Nephron (organoid): ENCODE measurements at regions not wholly inside any gene's neighbourhood (a gene's known extent, or its start where the extent isn't known, plus 50 kb on each side); places are given as distances from the start of the nearest gene placed in this dataset.
A peak's percentile ranks its signal among the peaks of the same experiment; 100 is the strongest.
"Not testable (repeated sequence)": the region's sequence is repeated elsewhere in the genome, so short reads cannot be mapped to it uniquely, and the experiment has no call there.

Experiments
- H3K27ac Mint-ChIP-seq, 3 experiments: 2 replicates each; pipeline ENCODE4 v1.8.0; 2020; ENCODE audit warnings: mixed read lengths in 3 of 3, mild to moderate bottlenecking in 2 of 3, moderate library complexity in 1 of 3
- H3K27me3 Mint-ChIP-seq: 2 replicates; pipeline ENCODE4 v1.8.0; 2021; ENCODE audit warnings: low read depth, mild to moderate bottlenecking, moderate library complexity, mixed read lengths
- H3K36me3 Mint-ChIP-seq: 2 replicates; pipeline ENCODE4 v1.8.0; 2020; ENCODE audit warnings: low read depth, mixed read lengths
- H3K4me1 Mint-ChIP-seq: 2 replicates; pipeline ENCODE4 v1.8.0; 2020; ENCODE audit warnings: mixed read lengths
- H3K4me3 Mint-ChIP-seq, 3 experiments: 2 replicates each; pipeline ENCODE4 v1.8.0; 2020; ENCODE audit warnings: mild to moderate bottlenecking in 3 of 3, mixed read lengths in 3 of 3, moderate library complexity in 2 of 3
- H3K9me3 Mint-ChIP-seq: 2 replicates; pipeline ENCODE4 v1.8.0; 2020; ENCODE audit warnings: mixed read lengths

DNA sequence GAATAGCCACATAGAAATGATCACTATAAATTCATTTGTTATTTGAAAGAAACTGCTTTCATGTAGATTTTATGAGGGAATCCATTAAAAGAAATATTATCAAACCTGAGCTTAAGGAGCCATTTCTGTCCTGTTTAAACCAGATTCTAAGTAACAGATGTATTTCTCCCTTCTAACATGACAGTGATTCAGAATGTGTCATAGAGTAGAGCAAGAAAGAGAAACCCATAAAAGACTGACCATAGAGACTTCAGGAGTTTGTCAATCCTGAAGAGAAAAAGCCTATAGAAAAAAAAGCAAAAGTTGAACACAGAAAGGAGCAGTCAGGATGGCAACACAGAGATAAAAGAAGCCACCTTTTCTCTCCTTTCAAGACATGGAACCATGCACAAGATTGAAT is 390.6 kb downstream of the PRIM2 start:
- H3K9me3 Mint-ChIP-seq, H3K27me3 Mint-ChIP-seq, H3K4me1 Mint-ChIP-seq, H3K4me3 Mint-ChIP-seq, H3K36me3 Mint-ChIP-seq, H3K27ac Mint-ChIP-seq: not testable (repeated sequence)

DNA sequence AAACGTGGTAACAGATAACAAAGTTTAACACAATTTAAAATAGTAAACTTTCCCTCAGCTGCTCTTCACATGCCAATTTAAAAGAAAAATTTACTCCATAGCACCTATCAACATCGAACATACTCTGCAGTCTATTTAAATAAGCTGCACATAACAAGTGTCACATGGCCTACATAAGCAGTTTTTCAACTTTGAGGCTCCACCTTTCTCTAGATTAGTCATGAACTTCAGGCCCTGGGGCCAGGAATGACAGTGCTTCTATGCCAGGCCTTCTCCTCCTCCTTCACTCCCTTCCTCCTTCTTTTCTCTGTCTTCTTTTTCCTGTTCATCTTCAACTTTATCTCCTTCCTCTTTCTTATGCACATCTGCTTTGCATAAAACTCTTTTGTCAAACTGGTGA is 405.1 kb downstream of the PRIM2 start:
- H3K4me3 Mint-ChIP-seq, H3K4me1 Mint-ChIP-seq, H3K9me3 Mint-ChIP-seq, H3K36me3 Mint-ChIP-seq, H3K27ac Mint-ChIP-seq, H3K27me3 Mint-ChIP-seq: not testable (repeated sequence)

DNA sequence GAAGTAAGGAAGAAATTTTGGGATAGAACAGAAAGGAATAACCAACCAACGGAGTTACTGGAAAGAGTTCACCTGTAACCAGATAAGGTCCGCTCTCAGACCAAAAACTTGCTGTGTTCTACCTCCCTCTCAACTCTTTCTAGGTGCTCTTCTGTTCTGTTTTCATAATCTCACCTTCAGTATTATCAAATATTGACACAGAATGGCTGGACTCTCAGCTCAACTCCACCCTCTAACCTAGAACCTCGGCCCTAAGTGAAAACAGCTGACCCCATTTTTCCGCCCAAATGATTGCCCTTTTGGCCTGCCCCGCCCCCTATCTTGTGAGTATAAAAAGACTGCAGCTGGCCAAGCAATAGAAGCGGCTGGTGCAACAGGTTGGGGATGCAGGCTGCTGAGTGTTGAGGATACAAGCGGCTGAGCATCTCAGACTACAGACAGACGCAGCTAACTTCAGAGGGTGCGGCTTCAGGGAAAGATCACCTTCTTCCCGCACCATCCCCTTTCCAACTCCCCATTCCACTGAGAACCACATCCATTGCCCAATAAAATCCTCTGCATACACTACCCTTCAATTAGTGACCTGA is 406.5 kb downstream of the PRIM2 start:
- not testable (repeated sequence) for H3K27ac Mint-ChIP-seq, H3K4me3 Mint-ChIP-seq, H3K36me3 Mint-ChIP-seq, H3K4me1 Mint-ChIP-seq, H3K9me3 Mint-ChIP-seq, H3K27me3 Mint-ChIP-seq

DNA sequence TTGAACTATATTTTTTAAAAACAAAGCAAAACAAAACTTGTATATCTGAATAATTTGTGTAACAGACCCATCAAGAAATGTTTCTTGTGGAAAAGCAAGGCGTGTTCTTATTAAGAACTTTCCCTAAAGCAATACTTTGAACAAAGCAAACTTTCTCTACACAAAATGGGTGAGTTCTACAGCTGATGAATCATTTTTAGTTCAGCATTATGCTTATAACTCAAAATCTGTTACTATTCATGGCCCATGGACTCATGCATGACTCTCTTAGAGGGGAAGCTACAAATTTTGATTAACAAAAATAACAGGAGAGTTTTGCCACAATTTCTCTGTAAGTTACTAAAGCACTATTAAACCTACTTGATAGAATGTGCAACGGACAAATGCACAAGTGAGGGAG is 412.0 kb downstream of the PRIM2 start:
- H3K27me3 Mint-ChIP-seq, H3K36me3 Mint-ChIP-seq, H3K4me3 Mint-ChIP-seq, H3K27ac Mint-ChIP-seq, H3K4me1 Mint-ChIP-seq, H3K9me3 Mint-ChIP-seq: not testable (repeated sequence)

DNA sequence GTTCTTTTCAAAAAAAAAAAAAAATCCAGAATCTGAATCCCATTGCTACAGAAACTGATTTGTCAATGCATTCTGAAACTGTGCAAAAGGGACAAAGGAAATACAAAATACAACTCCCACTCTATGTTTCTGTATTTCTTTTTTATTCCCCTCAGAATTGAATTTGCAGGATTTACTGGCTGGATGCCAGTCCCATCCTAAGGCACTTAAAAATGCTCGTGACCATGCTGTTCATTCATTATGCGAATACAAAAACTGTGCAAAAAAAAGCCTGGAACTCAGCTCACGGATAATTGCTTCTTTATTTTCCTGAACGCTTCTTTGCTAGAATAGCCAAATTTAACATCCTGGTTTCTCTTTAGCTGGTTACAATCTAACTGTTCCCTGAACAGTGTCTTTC is 413.3 kb downstream of the PRIM2 start:
- not testable (repeated sequence) for H3K27ac Mint-ChIP-seq, H3K4me1 Mint-ChIP-seq, H3K4me3 Mint-ChIP-seq, H3K9me3 Mint-ChIP-seq, H3K27me3 Mint-ChIP-seq, H3K36me3 Mint-ChIP-seq

DNA sequence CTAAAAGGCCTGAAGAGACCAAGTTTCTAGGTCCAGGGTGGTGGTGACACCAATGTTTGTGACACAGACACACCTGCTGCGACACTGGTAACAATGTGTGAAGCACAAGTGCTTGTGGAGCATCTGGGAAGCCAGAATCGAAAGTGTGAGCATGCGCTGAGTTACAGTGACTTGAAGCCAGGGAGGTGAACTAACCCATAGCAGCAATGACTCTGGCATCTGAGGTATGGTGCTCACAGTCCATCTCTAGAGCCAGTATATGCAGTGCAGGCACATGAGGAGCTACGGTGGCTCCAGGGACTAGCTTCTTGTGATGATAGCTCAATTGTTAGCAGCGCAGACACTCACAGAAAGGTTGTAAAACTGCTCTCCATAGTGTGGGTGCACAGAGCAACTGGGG is 430.3 kb downstream of the PRIM2 start:
- H3K36me3 Mint-ChIP-seq, H3K27me3 Mint-ChIP-seq, H3K9me3 Mint-ChIP-seq, H3K27ac Mint-ChIP-seq, H3K4me1 Mint-ChIP-seq, H3K4me3 Mint-ChIP-seq: not testable (repeated sequence)

DNA sequence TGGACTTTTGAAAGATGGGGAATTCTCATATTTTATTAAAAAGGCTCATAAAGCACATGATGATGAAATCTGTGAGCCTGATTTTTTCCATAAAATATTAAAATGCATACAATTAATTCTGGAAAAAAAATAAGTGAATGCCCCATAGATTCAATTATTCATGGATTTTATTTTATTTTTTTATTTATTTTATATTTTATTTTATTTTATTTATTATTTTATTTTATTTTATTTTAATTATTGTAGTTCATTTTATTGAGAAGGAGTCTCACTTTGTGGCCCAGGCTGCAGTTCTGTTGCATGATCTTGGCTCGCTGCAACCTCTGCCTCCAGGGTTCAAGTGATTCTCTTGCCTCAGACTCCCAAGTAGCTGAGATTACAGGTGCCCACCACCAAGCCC is 442.4 kb downstream of the PRIM2 start:
- H3K27me3 Mint-ChIP-seq, H3K4me1 Mint-ChIP-seq, H3K9me3 Mint-ChIP-seq, H3K27ac Mint-ChIP-seq, H3K4me3 Mint-ChIP-seq, H3K36me3 Mint-ChIP-seq: not testable (repeated sequence)

DNA sequence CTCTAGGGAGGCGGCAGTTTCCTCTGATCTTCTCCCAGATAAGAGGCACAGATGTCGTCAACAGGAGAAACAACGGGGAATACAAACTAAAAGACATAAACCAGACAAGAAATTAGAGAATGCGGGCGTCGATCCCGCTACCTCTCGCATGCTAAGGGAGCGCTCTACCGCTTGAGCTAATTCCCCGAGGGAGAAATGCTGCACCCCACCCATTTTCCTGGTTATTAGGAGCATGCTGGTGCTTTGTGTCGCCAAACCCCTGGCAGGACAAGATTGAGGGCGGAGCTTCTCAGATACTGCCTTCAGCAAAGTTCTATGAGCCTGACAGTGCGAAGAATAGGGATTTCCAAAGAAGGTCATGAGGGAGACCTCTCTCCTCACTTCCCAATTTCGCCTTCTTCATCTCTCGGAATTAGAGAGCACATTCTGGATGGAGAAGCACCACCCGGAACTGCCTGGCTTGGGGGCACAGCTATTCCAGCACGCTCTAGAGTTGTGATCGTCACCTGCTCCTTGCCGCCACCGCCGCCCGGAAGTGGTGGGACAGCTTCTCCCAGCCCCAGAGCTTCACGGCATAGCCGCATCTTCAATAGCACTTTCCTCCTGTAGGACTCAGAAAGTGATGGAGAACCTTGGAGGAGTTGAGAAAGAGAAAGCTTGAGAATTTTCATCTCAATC is 475.4 kb downstream of the PRIM2 start:
- H3K4me3 Mint-ChIP-seq, H3K4me1 Mint-ChIP-seq: not testable (repeated sequence)

DNA sequence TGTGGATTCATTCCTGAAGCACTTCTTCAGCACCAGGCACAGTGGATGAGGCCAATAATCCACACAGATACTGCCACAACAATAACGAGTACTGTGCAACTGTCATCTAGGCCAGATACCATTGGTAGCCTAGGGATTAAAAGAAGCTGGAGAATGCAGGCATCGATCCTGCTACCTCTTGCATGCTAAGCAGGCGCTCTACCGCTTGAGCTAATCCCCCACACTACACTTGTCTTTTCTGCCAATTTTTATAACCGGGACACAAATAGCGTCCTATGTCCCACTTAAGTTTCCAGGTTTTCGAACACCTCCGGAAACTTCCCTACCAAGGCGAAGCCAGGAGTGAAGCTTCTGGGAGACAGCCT is 475.9 kb downstream of the PRIM2 start:
- H3K4me3 Mint-ChIP-seq = not testable (repeated sequence)

More for the DNA sequence above, 475.4 kb downstream of the PRIM2 start:
- H3K27me3 Mint-ChIP-seq = peaks cover 45% of the 10 kb centered on the region
- H3K27ac Mint-ChIP-seq, H3K36me3 Mint-ChIP-seq: not testable (repeated sequence)
- H3K9me3 Mint-ChIP-seq = peaks cover 10% of the 10 kb centered on the region

DNA sequence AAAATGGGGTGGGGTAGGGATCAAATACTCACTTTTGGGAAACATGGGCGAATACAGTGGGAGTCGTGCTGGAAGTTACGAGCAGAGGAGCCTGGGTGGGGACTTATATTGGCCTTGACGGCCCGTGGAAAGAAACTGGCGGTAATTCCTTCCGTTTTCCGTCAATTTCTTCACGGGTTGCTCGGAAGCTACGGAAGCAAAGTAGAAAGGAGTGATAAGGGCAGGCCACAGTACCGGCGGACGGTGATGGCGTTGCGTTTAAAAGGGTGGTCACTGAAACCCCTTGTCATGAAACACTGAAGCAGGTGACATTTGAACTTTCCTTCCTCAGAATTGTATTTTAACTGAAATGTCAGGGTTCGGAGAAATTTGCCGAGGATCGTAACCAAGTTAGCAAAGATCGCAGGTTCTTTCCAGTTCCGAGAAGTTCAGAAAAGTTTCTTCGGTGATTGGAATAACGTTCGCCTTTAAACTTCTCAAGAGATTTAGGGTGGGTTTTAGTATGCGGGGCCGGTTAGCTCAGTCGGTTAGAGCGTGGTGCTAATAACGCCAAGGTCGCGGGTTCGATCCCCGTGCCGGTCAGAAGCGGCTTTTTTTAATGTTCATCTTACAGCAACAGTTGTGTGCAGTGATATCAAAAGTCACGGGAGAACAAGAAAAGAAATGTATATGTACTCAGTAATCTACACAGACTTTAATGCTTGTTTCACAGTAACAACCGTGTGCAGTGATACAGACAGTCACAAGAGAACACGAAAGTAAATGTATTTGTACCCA is 482.5 kb downstream of the PRIM2 start:
- not testable (repeated sequence) for H3K36me3 Mint-ChIP-seq, H3K27ac Mint-ChIP-seq, H3K4me1 Mint-ChIP-seq, H3K9me3 Mint-ChIP-seq
- Mint-ChIP-seq H3K4me3 (peak overlapping the region; percentile 48 to 71 (median 69)), H3K27me3 (peaks cover 46% of the 10 kb centered on the region)

More for the DNA sequence above, 475.9 kb downstream of the PRIM2 start:
- not testable (repeated sequence) for H3K27ac Mint-ChIP-seq, H3K36me3 Mint-ChIP-seq, H3K4me1 Mint-ChIP-seq
- H3K9me3 Mint-ChIP-seq = peaks cover 10% of the 10 kb centered on the region
- H3K27me3 Mint-ChIP-seq = peaks cover 45% of the 10 kb centered on the region

DNA sequence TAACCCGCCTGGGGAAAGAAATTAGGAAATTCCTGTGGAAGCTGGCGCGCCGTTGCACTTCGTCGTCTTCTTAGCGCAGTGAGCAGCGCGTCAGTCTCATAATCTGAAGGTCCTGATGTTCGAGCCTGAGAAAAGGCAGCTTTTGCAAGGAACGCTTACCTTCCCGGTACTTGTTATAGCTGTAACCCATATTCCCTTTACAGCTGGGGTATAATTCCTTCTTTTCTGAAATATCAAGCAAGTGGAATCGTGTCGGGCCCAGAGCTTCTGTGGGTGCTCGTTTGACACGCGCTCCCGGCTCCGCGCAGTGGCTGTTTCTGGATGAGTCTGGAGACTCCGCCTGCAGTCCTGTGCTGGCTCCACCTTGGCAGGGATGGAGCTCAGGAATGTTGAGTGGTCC is 491.2 kb downstream of the PRIM2 start:
- not testable (repeated sequence) for H3K27ac Mint-ChIP-seq, H3K36me3 Mint-ChIP-seq, H3K4me1 Mint-ChIP-seq, H3K4me3 Mint-ChIP-seq, H3K9me3 Mint-ChIP-seq
- H3K27me3 Mint-ChIP-seq = peaks cover 70% of the 10 kb centered on the region

DNA sequence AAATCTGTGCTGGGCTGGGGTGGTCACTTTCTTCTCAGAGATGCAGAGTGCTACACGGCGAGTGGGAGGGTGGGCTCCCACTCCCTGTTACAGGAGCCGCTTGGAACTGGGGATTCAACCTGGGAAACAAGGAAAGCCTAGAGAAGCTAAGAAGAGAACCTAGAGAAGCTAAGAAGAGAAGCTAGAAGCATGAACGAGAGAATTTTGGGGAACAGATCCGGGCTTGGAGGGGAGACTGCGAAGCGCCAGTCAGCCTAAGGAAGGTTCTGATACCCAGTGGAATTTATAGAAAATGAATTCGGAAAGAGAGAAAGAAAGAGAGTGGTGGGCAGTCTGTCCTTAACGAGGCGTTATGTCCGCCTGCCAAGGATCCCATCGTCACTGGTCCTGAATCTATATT is 492.0 kb downstream of the PRIM2 start:
- H3K36me3 Mint-ChIP-seq, H3K4me3 Mint-ChIP-seq, H3K4me1 Mint-ChIP-seq, H3K27ac Mint-ChIP-seq, H3K9me3 Mint-ChIP-seq: not testable (repeated sequence)
- H3K27me3 Mint-ChIP-seq = peaks cover 73% of the 10 kb centered on the region

DNA sequence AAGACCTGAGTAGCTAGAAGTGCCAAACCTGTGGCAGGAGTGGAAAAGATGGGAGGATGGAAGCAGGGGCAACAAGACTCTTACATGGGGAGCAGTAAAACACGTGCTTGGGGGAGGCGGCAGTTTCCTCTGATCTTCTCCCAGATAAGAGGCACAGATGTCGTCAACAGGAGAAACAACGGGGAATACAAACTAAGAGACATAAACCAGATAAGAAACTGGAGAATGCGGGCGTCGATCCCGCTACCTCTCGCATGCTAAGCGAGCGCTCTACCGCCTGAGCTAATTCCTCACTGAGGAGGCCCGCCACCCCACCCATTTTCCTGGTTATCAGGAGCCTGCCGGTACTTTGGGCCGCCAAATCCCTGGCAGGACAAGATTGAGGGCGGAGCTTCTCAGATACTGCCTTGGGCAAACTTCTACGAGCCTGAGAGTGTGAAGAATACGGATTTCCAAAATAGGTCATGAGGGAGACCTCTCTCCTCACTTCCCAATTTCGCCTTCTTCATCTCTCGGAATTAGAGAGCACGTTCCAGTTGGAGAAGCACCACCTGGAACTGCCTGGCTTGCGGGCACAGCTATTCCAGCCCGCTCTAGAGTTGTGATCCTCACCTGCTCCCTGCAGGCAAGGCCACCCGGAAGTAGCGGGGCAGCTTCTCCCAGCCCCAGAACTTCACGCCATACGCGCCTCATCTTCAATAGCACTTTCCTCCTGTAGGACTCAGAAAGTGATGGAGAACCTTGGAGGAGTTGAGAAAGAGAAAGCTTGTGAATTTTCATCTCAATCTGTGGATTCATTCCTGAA is 496.0 kb downstream of the PRIM2 start:
- H3K4me3 Mint-ChIP-seq, H3K36me3 Mint-ChIP-seq: not testable (repeated sequence)
- H3K27me3 Mint-ChIP-seq = peaks cover 72% of the 10 kb centered on the region

DNA sequence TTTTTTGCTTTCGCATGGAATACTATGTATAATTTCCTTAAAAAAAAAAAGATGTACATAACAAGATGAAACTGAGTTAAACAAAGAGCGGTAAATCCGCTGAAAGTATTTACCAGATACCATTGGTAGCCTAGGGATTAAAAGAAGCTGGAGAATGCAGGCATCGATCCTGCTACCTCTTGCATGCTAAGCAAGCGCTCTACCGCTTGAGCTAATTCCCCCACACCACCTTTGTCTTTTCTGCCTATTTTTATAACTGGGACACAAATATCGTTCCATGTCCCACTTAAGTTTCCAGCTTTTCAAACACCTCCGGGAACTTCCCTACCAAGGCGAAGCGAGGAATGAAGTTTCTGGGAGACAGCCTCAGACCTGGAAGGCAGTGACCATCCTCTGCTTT is 498.4 kb downstream of the PRIM2 start:
- not testable (repeated sequence) for H3K4me1 Mint-ChIP-seq

More for the DNA sequence above, 496.0 kb downstream of the PRIM2 start:
- not testable (repeated sequence) for H3K9me3 Mint-ChIP-seq, H3K4me1 Mint-ChIP-seq, H3K27ac Mint-ChIP-seq

DNA sequence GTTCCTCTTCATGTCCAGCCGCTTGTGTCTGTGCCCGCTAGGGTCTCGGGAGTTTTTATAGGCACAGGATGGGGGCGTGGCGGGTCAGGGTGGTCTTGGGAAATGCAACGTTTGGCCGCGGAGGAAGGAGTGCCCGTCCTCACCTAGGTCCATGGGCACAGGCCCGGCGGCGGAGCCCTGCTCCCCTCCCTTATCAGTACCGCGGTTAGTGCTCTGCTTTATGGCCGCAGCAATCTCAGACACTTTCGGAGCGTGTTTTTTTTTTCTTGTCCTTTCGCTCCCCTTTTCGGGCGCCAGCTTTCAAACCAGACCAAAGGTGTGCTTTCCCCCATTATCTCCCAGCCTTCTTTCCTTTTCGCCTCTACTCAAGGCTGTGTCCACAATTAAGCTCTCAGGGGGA is 503.9 kb downstream of the PRIM2 start:
- not testable (repeated sequence) for H3K27ac Mint-ChIP-seq, H3K9me3 Mint-ChIP-seq, H3K36me3 Mint-ChIP-seq, H3K4me3 Mint-ChIP-seq, H3K4me1 Mint-ChIP-seq
- peaks cover 73% of the 10 kb centered on the region for H3K27me3 Mint-ChIP-seq

More for the DNA sequence above, 498.4 kb downstream of the PRIM2 start:
- peaks cover 61% of the 10 kb centered on the region for H3K27me3 Mint-ChIP-seq
- not testable (repeated sequence) for H3K36me3 Mint-ChIP-seq, H3K27ac Mint-ChIP-seq, H3K9me3 Mint-ChIP-seq, H3K4me3 Mint-ChIP-seq
